Ectodermal cell (in vitro differentiated cells): ENCODE measurements at regions not wholly inside any gene's neighbourhood (a gene's known extent, or its start where the extent isn't known, plus 50 kb on each side); places are given as distances from the start of the nearest gene placed in this dataset.
"Not testable (repeated sequence)": the region's sequence is repeated elsewhere in the genome, so short reads cannot be mapped to it uniquely, and the experiment has no call there.

Source experiments
- H3K27ac ChIP-seq: 2 replicates; pipeline ENCODE4 v1.7.0; 2013; ENCODE audit warnings: mild to moderate bottlenecking, low read depth, low read length; ENCODE audit not compliant: insufficient read depth, poor library complexity, severe bottlenecking
- H3K27me3 ChIP-seq: 2 replicates; pipeline ENCODE4 v1.7.0; 2013; ENCODE audit warnings: mild to moderate bottlenecking, low read length; ENCODE audit not compliant: insufficient read depth, control insufficient read depth, poor library complexity, severe bottlenecking
- H3K36me3 ChIP-seq: one replicate; pipeline ENCODE4 v1.7.0; 2013; ENCODE audit warnings: low read length; ENCODE audit not compliant: control insufficient read depth, insufficient read depth
- H3K4me1 ChIP-seq: one replicate; pipeline ENCODE4 v1.7.0; 2013; ENCODE audit warnings: low read length; ENCODE audit not compliant: control insufficient read depth, insufficient read depth
- H3K4me3 ChIP-seq: 2 replicates; pipeline ENCODE4 v1.7.0; 2013; ENCODE audit warnings: low read depth, low read length, control low read depth; ENCODE audit not compliant: insufficient read depth
- H3K9me3 ChIP-seq: 2 replicates; pipeline ENCODE4 v1.7.0; 2013; ENCODE audit warnings: mild to moderate bottlenecking, low read length, moderate library complexity; ENCODE audit not compliant: control insufficient read depth
- WGBS, 2 experiments: methylation state at CpG; one replicate each; pipeline ENCODE4 v1.1.7; 2013; ENCODE audit warnings: missing lambda C conversion rate in 2 of 2; 5-methylcytosine and 5-hydroxymethylcytosine counted together

DNA sequence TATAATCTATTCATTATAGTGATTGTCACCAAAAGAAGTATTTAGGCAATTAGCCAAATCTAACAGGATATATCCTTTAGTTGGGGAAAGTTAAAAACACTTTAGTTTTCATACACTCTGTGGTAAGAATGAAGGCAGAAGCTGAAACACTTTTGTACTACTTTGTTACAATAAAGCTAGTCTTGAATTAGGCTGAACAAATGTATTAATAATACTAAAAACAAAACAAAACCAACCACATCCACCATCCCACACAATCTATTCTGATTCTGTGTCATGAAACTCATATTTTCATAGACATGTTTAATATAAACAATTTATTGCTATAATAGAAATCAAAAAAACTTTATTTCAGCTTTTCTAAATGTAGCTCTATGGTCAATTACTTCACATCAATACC, 508.8 kb downstream of the ZEB2 start:
- Histone ChIP-seq H3K9me3 (no peaks in the 10 kb centered on the region), H3K27me3 (no peaks in the 10 kb centered on the region), H3K36me3 (no peaks in the 10 kb centered on the region), H3K27ac (no peak overlapping the region), H3K4me3 (no peak overlapping the region), H3K4me1 (no peaks in the 10 kb centered on the region)

DNA sequence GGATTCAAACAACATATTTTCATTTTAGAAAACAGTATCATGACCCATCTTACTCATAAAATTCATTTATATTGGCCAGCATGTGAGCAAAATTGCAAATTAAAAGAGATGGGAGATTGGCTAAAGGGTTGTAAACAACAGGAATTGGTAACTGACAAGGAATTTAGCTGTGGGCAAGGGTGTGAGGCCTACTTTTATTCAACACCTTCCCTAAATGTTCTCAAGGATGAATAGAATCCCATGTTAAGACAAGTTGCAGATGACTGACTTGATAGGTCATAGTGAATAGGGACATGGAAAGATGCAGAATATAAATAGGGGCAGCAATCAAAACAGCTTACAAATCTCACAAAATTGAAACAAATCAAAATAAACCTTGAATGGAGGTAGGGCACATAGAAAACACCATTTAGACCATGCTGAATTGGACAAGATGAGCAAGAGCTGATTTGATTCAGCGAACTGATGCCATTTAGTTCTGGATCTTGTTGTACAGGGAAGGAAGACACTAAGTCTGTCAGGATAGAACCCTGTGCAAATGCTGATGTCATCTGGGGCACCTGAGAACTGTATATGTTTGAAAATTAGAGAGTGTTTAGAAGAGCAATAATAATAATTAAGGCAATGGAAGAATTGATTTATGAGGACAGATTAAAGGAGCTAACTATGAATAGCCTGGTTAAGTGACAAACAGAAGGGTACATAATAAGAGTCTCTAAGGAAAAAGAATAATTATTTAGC, 509.7 kb downstream of the ZEB2 start:
- Histone ChIP-seq H3K36me3 (no peaks in the 10 kb centered on the region), H3K4me1 (no peaks in the 10 kb centered on the region)
- WGBS, 2 experiments = 96 to 98% methylated on average over 1 of the region's 1 CpG

DNA sequence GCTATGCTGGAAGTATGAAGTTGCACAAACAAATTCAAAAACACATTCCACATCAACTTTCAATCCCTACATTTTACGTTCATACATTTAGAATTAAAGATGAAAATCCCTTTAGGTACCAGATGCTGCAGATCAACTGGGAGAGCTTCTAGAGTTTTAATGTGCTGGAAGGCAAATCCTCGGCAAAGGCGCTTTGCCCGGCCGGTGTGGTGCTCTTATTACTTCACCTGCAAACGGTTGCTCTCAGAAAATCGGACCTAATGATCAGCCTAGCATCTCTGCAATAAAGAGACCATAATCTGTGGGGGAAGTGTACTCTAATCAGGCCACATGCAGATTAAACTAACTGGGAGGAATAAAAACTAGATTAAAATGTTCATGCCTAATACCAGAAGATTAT, 513.8 kb downstream of the ZEB2 start:
- Histone ChIP-seq H3K9me3 (no peaks in the 10 kb centered on the region), H3K36me3 (no peaks in the 10 kb centered on the region), H3K27me3 (no peaks in the 10 kb centered on the region), H3K4me1 (no peaks in the 10 kb centered on the region), H3K27ac (no peak overlapping the region), H3K4me3 (no peak overlapping the region)
- 94 to 96% methylated on average over 7 of the region's 7 CpGs for WGBS, 2 experiments

More for the DNA sequence above, 509.7 kb downstream of the ZEB2 start:
- Histone ChIP-seq H3K4me3 (no peak overlapping the region), H3K27me3 (no peaks in the 10 kb centered on the region), H3K27ac (no peak overlapping the region), H3K9me3 (no peaks in the 10 kb centered on the region)

DNA sequence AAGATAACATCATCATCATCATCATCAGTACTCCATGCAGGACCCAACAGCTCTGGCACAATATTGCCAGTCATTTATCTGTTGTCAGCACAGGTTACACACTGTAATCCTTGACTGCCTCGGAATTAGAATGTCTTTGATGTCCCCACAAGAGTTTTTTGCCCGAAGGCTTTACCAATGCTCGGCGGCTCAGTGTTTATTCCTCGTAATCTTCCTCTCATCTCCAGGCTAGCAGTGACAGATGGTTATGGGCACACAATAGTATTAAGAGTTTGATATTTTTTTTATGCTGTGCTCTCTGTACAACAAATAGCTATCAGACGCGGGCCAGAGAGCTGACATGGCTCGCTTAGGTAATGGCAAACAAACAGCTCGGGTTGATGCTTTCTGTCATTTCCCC, 515.2 kb downstream of the ZEB2 start:
- no peaks in the 10 kb centered on the region for H3K4me1 ChIP-seq
- 94 to 96% methylated on average over 9 of the region's 9 CpGs for WGBS, 2 experiments

DNA sequence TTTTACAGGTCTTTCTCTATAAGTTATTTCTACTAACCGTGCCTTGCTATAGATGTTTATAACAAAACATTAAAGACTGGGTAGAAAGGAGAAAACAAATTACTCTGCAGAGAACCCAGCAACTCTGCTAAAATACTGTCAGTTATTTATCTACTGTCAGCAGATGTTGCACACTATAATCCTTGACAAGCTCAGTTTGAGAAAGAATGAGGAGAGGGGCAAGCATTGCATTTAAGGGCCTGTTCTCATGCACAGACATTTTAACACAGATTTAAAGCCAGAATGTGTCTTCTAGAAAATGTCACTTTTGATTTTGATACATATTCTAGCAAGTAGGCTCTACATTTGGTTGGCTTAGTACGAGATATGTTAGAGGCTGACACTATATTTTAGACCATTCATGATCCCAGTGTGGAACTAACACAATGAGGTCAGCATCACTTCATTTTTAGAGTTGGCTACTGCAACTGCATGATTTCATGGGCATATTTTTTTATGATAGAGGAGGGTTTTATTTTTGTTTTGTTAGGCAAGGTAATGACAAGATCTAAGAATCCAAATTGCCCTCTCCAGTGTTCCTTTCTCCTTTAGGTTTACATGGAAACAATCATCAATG, 516.4 kb downstream of the ZEB2 start:
- Histone ChIP-seq H3K4me1 (no peaks in the 10 kb centered on the region), H3K36me3 (no peaks in the 10 kb centered on the region), H3K27ac (no peak overlapping the region), H3K9me3 (no peaks in the 10 kb centered on the region), H3K4me3 (no peak overlapping the region), H3K27me3 (no peaks in the 10 kb centered on the region)
- WGBS, 2 experiments = 88 to 94% methylated on average over 1 to 2 of the region's 2 CpGs

More for the DNA sequence above, 515.2 kb downstream of the ZEB2 start:
- Histone ChIP-seq H3K27ac (no peak overlapping the region), H3K36me3 (no peaks in the 10 kb centered on the region), H3K9me3 (no peaks in the 10 kb centered on the region), H3K4me3 (no peak overlapping the region), H3K27me3 (no peaks in the 10 kb centered on the region)

DNA sequence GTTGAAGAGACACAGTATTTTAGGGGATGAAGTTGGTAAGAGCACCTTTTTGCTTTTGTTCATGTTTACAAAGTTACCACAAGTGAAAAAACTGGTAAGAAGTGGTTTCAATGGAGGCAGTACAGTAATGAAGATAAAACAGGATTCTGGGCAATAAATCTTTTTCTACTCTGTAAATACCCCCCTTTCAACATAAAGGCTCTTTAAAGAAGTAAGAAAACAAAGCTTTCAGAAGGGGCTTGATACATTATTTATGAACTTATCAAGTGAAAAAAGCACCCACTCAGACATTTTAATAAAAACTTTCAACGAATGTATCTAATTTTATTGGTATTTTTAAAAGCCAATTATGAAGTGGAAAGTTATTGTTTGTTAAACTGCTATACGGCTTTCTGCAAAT, 522.9 kb downstream of the ZEB2 start:
- WGBS, 2 experiments = 100% methylated on average over 2 of the region's 2 CpGs; no CpG with 5 or more reads in 1 of the 2 experiments
- Histone ChIP-seq H3K9me3 (no peaks in the 10 kb centered on the region), H3K36me3 (no peaks in the 10 kb centered on the region)

DNA sequence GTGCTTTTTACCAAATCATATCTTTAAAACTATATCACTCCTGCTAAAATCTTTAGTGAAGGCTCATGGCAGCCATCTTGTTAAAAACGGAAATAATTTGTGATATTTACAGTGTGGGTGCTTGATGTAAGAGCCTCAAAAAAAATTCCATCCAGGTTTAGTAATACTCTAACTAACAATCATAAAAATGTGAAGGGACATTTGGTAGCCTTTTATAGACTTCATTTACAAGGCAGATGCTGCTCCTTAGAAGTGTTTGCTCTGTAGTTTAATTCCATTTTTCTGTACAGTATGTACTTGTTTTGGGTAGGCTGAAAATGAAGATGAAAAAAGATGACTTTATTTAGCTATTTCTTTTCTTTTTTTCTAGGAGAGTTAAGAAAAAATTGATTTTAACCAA, 525.0 kb downstream of the ZEB2 start:
- Histone ChIP-seq H3K36me3 (no peaks in the 10 kb centered on the region), H3K9me3 (no peaks in the 10 kb centered on the region)
- WGBS, 2 experiments = no CpG with 5 or more reads among the region's 1 CpG

More for the DNA sequence above, 522.9 kb downstream of the ZEB2 start:
- Histone ChIP-seq H3K27me3 (no peaks in the 10 kb centered on the region), H3K27ac (no peak overlapping the region), H3K4me3 (no peak overlapping the region), H3K4me1 (no peaks in the 10 kb centered on the region)

DNA sequence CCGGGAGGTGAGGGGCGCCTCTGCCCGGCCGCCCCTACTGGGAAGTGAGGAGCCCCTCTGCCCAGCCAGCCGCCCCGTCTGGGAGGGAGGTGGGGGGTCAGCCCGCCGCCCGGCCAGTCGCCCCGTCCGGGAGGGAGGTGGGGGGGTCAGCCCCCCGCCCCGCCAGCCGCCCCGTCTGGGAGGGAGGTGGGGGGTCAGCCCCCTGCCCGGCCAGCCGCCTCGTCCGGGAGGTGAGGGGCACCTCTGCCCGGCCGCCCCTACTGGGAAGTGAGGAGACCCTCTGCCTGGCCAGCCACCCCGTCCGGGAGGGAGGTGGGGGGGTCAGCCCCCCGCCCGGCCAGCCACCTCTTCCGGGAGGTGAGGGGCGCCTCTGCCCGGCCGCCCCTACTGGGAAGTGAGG, 528.3 kb downstream of the ZEB2 start:
- not testable (repeated sequence) for H3K27me3 ChIP-seq, H3K4me3 ChIP-seq
- 96 to 97% methylated on average over 29 to 30 of the region's 30 CpGs for WGBS, 2 experiments

More for the DNA sequence above, 525.0 kb downstream of the ZEB2 start:
- H3K4me1 ChIP-seq = no peaks in the 10 kb centered on the region
- no peak overlapping the region for H3K27ac ChIP-seq
- H3K4me3 ChIP-seq = no peak overlapping the region
- H3K27me3 ChIP-seq = no peaks in the 10 kb centered on the region

DNA sequence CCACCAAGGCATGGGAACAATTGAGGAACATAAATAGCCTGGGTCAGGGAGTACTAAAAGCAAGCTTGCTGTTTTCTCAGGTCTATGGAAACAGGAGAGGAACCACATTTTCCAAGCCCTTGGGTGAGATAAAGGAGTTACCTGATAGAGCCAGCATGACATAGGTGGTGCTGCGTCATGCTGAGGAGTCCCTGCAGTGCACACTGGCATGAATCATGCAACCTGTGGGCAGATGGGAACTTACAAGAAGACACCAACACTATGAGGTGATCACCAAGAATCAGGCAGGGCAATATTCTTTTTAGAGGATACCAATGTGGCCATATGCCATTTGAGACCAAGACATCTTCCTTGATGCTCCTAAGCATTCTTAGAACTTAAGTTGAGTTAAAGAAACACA, 531.8 kb downstream of the ZEB2 start:
- WGBS, 2 experiments = 95 to 100% methylated on average over 1 of the region's 1 CpG
- Histone ChIP-seq H3K27ac (no peak overlapping the region), H3K36me3 (peaks cover 8% of the 10 kb centered on the region)

More for the DNA sequence above, 528.3 kb downstream of the ZEB2 start:
- not testable (repeated sequence) for H3K36me3 ChIP-seq, H3K9me3 ChIP-seq, H3K4me1 ChIP-seq, H3K27ac ChIP-seq

DNA sequence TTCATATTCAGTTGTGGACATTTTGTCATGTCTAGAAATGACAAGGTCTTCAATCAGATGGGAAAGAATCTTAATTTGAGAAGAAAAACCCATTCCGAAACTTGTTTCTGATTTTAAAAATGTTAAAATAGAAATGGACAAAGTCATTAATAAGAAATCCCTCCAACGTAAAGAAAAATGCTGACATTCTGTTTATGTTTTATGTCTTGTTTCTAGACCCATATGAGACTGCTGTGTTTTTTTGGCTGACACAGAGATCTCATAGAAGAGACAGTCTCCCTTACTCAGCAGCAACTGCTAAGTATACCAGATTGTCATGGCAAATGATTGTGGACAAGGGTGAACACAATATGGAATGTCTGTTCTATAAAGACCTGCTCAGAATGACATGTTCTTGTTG, 538.5 kb downstream of the ZEB2 start:
- H3K4me1 ChIP-seq = peaks cover 8% of the 10 kb centered on the region
- H3K27ac ChIP-seq = no peak overlapping the region
- H3K36me3 ChIP-seq = peaks cover 4% of the 10 kb centered on the region
- H3K27me3 ChIP-seq = no peaks in the 10 kb centered on the region
- no peaks in the 10 kb centered on the region for H3K9me3 ChIP-seq
- no peak overlapping the region for H3K4me3 ChIP-seq
- WGBS, 2 experiments = 97 to 100% methylated on average over 2 of the region's 2 CpGs

More for the DNA sequence above, 531.8 kb downstream of the ZEB2 start:
- no peaks in the 10 kb centered on the region for H3K4me1 ChIP-seq
- no peaks in the 10 kb centered on the region for H3K27me3 ChIP-seq
- no peaks in the 10 kb centered on the region for H3K9me3 ChIP-seq
- no peak overlapping the region for H3K4me3 ChIP-seq
